Right kidney (tissue), 1 donor: ENCODE measurements at regions not wholly inside any gene's neighbourhood (a gene's known extent, or its start where the extent isn't known, plus 50 kb on each side); places are given as distances from the start of the nearest gene placed in this dataset.

Source experiments
- DNase-seq: peaks from one replicate; pipeline ENCODE4 v3.0.0-alpha.2; 2016

DNA sequence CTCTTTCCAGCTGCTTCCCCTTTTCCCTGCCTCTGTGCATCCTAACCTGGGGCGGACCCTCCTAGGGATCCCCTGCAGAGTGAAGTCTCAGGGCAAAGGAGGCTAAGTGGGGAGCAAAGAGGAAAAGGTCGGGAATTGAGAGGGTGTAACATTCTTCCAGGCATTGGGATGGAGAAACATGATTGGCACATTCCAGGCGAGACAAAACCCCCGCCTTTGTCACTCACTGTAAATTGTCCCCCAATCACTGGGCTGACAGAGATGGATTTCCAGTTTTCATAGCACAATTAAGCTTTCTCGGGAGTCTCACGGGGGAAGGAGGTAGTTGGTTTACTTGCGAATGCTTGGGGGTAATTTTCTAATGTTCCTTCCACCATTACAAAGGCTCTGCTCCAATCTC is 74.9 kb downstream of the MIAT start:
- no peak for DNase-seq

DNA sequence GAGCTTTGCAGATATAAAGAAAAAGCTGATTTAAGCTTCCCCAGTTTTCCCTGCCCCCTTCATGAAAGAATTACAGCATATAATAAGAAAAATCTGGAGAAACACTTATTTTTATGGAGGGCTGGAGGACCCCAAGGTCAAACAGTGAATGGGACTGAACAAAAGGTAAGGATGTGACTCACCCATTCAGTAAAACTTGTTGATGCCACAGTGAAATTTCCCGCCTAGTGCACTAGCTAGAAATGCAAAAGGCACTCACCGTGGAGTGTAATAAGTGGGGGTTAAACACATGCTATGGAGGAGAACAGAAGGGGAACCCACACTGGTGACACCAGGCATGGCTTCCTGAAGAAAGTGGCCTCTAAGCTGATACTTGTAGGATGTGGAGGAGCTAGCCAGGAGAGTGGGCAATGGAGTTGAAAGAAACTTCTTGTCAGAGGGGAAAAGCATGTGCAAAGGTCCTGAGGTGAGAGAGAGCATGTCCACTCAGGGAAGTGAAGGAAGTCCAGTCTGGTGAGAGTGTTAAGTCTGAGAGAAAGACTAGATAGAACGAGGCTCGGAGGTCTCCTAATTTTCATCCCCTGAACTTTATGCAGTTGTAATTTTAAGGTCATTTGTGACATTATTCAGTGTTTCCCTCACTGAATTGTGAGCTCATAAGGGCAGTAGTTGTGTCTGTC is 77.1 kb downstream of the MIAT start:
- DNase-seq: no peak

- no peak for DNase-seq
These were observed 77.6 kb downstream of the MIAT start for GRCh38 chr22:26735019-26735409.

GRCh38 chr22:26737262-26737661 is 79.9 kb downstream of the MIAT start:
- no peak for DNase-seq

GRCh38 chr22:26740253-26740652 is 82.9 kb downstream of the MIAT start:
- DNase-seq: no peak

DNA sequence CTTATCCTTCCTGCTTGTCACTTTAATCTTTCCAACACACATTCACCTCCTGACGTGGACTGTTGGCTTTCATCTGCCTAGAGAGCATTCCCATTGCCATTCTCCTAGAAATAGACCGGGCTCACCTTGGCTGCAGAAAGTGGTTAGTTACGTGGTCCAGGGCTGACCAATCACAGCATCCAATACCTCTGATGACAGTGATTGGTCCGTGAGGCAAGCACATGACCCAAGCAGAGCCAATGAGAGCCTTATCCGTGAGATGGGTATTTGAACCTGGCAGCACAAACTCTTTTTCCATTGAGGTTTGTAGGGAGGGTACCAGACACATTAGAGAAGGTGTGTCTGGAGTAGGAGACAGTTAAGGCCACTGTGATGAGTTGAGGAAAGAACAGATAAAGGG is 85.8 kb downstream of the MIAT start:
- no peak for DNase-seq

- DNase-seq: no peak
These were observed 87.8 kb downstream of the MIAT start for GRCh38 chr22:26744892-26745808.

- no peak for DNase-seq
These were observed 88.9 kb downstream of the MIAT start for GRCh38 chr22:26746311-26746710.

DNA sequence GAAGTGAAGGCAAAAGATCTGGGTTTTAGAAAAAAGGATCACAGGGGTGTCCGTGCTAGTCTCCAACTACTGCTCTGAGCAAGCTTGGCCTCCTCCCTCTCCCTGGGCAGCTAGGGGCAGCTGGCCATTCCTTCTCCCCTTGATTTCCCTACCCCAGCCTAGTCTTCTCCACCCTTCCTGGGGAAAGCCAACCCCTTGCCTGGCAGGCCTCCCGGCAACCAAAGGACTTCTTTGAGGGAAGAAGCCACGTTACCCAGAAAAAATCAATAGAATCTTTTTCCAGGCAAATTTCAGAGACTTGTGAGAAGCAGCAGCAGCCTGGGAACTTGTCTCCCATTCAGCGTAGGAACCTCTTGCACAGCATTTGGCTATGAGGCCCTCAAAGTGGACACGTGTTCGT is 91.5 kb downstream of the MIAT start:
- no peak for DNase-seq

DNA sequence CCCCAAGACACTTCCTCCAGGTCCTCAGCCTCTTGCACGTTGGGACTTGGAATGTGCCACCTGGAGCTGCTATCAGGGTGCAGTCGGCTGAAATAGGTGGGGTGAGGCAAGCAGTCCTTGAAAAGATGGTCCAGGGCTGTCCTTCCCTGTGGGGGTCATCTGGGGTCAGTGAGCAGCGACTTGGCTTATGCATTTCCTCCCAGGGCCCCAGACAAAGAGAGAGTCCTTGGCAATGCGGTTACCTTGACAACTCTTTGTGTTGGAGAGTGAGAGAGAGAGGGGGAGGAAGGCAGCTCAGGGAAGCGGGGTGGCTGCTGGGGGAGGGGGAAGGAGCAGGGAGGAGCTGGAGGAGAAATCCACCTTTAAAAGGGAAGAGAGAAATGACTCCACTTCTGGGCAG is 93.8 kb downstream of the MIAT start:
- peak; percentile 35 for DNase-seq

DNA sequence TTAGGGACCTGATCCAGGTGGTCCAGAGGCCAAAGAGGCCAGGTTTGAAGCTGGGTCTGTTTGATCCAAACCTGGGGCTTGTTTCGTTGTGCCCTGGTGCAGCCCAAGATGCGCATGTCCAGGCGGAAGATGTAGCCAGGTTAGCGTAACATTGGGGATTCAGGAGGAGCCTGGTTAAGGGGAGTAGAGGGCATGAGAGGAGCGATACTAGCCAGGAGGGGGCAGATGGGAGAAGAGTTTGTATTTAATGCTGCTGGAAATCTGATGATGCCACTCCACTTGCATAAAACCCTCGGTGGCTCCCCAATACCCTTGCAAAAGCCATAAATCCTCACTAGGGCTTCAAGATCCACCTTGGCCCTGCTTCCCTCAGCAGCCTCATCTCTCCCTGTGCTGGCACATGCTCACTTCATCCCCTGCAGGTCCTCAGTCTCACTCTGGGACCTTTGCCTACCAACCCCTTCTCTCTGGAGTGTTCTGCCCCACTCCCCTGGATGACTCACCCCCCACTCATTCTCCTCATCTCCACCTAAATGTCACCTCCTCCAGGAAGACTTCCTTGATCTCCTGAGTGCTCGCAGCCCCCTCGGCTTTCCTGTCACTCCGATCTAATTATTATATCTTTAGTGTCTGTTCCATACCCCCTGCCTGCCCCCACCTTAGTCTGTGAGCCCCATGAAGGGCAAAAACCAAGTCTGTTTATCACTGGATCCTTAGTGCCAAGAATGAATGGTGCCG is 95.9 kb downstream of the MIAT start:
- DNase-seq: no peak

DNA sequence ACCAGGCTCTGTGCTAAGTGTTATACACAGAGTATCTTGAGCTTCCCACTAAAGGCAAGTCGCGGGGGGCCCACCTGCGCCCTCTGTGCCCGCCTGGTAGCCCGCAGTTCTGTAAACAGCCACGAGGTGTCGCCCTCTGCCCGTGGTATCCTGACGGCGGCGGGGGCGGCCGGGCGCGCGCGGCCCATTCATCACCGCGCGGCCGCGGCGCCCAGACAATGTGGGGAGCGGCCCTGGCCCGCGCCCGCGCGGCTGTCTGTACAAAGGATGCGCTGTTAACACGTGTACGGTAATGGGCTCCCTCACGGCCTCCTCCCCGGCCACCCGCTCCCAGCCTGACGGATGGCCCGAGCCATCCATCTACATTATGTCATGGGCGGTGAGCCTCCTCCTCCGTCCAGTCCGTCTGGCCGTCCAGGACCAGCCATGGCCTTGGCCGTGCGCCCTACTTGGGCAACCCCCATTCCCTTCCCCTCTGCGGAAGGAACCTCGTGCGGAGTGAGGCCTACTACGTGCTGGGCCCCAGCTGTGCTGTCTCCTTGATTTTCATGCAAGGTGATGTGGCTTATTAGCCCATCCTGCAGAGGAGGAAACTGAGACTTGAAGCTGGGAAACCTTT is 99.4 kb downstream of the MIAT start:
- peak; percentile 78 for DNase-seq

DNA sequence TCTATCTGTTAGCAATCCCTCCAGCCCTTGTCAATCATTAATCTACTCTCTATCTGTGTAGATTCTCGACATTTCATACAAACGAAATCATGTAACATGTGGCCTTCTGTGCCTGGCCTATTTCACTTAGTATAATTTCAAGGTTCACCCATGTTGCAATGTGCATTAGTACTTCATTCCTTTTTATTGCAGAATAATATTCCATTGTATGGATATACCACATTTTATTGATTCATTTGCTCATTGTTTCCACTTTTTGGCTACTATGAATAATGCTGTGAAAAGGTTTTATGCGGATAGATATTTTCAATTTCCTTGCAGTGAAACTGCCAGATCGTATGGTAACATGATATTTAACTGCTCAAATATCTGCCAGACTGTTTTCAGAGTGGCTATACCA is 100.1 kb downstream of the MIAT start:
- no peak for DNase-seq

DNA sequence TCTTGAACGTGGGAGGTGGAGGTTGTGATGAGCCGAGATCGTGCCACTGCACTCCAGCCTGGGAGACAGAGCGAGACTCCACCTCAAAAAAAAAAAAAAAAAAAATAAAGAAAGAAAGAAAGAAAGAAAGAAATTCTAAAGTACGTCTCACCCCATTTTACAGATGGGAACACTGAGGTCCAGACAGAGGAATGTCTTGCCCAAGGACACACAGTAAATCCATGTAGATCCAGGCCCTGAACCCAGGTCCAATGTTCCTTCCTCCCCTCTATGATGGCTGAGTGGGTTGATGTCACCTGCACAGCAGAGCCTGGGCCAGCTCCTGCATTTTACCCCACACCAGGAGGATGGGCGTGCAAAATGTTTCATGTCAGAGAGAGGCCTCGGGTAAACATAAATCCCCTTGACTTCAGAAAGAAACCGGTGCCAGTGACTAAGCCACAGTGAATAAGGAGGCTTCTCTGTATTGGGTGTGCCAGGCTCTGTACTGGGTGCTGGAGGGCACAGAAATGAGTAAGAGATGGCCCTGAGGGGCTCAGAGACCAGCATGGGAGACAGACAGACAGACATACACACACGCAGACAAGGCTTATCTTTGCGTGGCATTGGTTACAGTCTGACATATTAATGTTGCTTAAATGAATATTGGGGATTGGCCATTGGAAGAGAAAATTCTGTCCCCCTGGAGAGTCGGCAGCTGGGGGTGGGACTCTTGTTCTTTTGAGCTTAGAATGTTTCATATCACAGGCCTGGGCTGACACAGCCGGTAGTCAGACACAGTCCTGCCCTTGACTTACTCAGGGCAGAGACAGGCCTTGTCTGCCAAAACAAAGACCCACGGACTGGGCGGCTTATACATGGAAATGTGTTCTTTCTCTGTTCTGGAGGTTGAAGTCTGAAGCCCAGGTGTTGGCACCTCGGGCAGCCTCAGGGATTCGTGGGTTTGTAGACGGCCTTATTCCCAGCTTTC is 105.4 kb downstream of the MIAT start:
- no peak for DNase-seq

GRCh38 chr22:26763633-26764361 is 106.4 kb downstream of the MIAT start:
- peak; percentile 36 for DNase-seq

DNA sequence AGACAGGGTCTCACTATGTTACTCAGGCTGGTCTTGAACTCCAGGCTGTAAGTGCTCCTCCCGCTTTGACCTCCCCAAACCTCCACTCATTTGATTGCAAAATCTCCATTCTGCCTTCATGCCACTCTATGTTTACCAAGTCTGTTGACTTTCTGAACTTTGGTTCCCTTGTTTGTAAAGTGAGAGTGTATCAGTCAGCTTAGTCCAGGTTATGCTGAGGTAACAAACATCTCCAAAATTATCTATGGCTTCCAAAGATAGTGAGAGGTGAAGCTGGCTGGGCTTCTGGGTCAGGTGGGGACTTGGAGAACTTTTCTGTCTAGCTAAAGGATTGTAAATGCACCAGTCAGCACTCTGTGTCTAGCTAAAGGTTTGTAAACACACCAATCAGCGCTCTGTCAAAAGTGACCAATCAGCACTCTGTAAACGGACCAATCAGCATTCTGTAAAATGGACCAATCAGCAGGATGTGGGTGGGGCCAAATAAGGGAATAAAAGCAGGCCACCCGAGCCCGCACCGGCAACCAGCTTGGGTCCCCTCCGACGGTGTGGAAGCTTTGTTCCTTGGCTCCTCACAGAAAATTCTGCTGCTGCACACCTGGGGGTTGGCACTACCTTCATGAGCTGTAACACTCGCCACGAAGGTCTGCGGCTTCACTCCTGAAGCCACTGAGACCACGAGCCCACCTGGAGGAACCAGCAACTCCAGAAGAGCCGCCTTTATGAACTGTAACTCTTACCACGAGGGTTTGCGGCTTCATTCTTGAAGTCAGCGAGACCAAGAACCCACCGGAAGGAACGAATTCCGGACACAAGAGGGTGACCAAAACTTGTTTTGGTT is 109.3 kb downstream of the MIAT start:
- DNase-seq: no peak

DNA sequence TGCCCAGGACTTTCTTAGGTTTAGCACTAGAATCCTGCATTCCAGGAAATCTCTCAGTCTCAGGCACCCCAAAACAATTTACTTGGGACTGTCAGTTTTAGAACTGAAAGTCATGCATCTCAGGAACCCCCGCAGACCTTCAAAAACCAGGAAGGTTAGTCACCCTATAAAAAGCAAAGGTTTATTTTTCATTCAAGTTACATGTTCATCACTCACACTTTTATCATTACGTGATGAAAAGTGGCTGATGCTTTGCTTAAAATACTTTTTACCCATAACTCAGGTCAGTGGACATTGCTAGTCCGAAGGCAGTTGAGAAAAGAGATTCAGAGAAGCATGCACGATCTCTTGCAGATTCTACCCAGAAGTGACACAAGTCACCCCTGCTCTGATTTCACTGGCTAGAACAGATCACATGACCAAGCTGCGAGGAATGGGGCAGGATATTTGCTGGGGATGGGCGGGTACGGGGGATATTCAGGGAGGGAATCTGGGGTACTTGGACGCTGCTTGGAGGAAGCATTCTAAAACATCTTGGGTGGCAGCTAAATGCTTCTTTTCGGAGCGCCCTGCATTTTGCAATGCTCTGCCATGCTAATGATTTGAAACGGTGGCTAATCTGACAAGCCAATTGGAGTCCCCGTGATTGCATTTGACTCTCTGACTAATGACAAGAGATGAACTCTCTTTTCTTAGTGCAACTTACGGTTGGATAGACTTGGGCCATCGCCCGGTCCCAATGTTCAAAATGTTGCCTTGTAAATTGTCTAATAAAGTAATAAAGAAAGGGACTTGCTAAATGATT is 110.2 kb downstream of the MIAT start:
- no peak for DNase-seq

GRCh38 chr22:26768156-26768515 is 110.7 kb downstream of the MIAT start:
- DNase-seq: no peak

DNA sequence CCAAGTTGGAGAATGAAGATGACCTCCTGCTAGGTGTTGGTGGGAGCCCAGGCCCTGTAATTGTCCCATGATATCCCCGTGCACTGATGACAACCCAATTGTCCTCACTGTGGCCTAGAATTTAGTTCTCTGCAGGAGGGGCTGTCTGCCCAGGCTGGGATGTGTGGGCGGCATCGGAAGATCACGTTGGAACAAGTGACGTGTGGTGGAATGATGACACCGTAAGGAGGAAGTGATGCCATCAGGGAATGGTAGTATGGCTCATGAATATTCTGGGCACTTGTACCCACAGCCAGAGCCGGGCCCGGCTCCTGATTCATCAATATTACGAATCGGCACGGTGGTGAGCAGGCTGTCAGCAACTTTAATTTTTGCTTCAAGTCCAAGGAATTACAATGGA is 111.6 kb downstream of the MIAT start:
- DNase-seq: no peak
